AG04449 (cell line): ENCODE measurements at regions not wholly inside any gene's neighbourhood (a gene's known extent, or its start where the extent isn't known, plus 50 kb on each side); places are given as distances from the start of the nearest gene placed in this dataset.

ENCODE experiments used
- CTCF ChIA-PET: fragments of 350-600 bp; formaldehyde crosslinking; extraction: SDS; loops from one replicate; lab custom pipeline; 2021; ENCODE audit warnings: antibody characterized with exemption; lab: Yijun Ruan, JAX
- POLR2A ChIA-PET: fragments of 400-600, 350-600 bp; formaldehyde crosslinking; extraction: SDS; loops from one replicate; lab custom pipeline; 2020; ENCODE audit warnings: antibody characterized with exemption, inconsistent platforms; lab: Yijun Ruan, JAX
- DNase-seq: peaks from one replicate; pipeline ENCODE4 v3.0.0-alpha.2; 2010; ENCODE audit warnings: low read depth, low spot score
- H3K4me3 ChIP-seq: 2 replicates; pipeline ENCODE4 v1.5.1; 2011; ENCODE audit warnings: low read depth, mild to moderate bottlenecking, control low read depth, low read length
- TF ChIP-seq, protein P1 (sequence below): IDR thresholded peaks from one replicate; pipeline ENCODE4 v1.5.1; 2011; ENCODE audit warnings: mild to moderate bottlenecking, moderate library complexity, low read length, control low read depth, inconsistent platforms; ENCODE audit not compliant: insufficient read depth; ENCODE audit errors: missing control alignments

DNA sequence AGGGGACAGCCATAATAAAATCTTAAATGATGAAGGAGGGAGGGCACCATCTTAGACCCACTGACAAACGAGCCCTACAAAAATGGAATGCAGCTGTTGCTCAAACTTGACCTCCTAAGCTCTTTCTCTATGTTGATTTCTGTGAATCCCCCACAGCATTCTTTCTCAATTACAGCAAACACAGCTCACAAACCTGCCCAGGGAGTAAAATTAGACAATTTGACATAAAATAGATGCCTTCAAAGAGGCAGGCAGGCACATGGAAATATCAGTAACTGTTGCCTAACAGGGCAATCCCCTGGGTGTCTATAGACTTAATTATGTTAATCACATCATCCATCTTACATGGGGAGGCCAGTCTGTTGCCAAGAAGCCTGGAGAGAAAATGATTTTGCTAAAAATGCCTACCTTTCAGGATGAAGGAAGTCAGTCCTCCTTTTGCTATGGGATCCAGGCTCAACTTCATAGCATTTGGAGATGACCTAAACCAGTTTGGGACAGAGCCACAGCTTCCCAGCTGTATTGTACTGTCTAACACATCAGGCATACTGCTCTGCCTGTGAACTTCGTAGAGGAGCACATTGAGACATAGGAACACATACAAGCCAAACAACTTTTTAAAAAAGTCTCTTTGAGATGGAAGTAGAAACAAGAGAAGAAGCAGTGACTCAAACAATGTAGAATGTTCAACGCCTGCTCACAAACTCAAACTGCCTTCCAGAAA lies 1177.4 kb downstream of the SORCS1 start:
- POLR2A ChIA-PET = no interaction called here
- TF ChIP-seq, protein P1, sequence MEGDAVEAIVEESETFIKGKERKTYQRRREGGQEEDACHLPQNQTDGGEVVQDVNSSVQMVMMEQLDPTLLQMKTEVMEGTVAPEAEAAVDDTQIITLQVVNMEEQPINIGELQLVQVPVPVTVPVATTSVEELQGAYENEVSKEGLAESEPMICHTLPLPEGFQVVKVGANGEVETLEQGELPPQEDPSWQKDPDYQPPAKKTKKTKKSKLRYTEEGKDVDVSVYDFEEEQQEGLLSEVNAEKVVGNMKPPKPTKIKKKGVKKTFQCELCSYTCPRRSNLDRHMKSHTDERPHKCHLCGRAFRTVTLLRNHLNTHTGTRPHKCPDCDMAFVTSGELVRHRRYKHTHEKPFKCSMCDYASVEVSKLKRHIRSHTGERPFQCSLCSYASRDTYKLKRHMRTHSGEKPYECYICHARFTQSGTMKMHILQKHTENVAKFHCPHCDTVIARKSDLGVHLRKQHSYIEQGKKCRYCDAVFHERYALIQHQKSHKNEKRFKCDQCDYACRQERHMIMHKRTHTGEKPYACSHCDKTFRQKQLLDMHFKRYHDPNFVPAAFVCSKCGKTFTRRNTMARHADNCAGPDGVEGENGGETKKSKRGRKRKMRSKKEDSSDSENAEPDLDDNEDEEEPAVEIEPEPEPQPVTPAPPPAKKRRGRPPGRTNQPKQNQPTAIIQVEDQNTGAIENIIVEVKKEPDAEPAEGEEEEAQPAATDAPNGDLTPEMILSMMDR = no peak
- no peak for DNase-seq
- no peak overlapping the region for H3K4me3 ChIP-seq
- CTCF ChIA-PET = no interaction called here

DNA sequence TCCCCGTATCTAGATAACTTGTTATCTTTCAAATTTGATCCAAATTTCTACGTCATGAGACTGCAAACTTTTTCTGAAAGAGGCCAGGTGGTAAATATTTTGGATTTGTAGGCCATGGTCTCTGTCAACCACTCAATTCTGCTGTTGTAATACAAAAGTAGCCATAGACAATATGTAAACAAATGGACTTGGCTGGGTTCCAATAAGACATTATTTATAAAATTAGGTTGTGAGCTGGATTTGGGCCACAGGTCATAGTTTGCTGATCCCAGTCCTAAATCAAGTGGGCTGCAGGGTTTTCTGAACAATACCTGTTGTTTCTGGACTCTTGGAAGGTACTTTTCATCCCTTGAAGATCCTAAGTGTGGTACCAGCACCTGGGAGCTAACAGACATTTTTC lies 1178.0 kb downstream of the SORCS1 start:
- CTCF ChIA-PET = no interaction called here
- TF ChIP-seq, protein P1 = no peak
- POLR2A ChIA-PET = no interaction called here
- no peak for DNase-seq
- no peak overlapping the region for H3K4me3 ChIP-seq

DNA sequence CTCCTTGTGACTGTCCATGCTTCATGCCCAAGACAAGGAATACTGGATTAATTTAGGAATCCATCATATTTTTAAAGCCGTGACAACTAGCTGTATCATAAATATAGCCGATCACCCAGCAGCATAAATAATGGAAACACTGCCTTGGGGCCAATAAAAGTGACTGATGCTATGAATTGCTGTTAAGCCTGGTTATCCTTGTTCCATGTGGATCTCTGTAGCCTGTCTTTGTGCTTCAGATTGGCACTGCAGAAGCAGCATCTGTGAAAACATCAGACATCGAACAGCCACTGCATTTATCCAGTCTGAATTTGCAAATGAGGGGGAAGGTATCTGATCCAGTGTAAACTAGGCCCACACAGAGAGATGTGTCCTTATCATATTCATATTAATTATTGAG lies 1181.8 kb downstream of the SORCS1 start:
- CTCF ChIA-PET = no interaction called here
- POLR2A ChIA-PET = no interaction called here

DNA sequence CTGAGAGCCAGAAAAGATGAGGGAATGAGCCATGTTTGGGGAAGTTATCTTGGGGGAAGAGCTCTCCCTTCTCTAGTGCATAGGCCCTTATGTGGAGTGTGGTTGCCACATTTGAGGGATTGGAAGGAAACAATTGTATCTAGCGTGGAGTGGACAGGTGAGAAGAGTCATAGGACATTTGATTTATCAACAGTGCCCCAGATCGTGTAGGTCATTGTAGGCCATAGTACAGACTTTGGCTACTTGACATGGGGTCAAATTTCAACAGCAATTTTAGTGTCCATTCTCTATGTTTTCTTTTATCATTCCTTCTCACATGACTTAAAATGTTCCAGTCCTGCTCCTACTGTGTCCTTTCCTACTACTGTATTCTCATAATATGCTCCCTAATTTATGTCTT lies 1182.8 kb downstream of the SORCS1 start:
- ChIA-PET CTCF (interaction anchor here (1.4 kb wide), 1 partner anchor 31 kb away, joined by 5 read pairs; no protein-coding TSS in a partner anchor), POLR2A (no interaction called here)
- DNase-seq = no peak
- H3K4me3 ChIP-seq = no peak overlapping the region
- TF ChIP-seq, protein P1 = no peak

More for the DNA sequence above, 1181.8 kb downstream of the SORCS1 start:
- TF ChIP-seq, protein P1 = no peak
- no peak for DNase-seq
- H3K4me3 ChIP-seq = no peak overlapping the region

DNA sequence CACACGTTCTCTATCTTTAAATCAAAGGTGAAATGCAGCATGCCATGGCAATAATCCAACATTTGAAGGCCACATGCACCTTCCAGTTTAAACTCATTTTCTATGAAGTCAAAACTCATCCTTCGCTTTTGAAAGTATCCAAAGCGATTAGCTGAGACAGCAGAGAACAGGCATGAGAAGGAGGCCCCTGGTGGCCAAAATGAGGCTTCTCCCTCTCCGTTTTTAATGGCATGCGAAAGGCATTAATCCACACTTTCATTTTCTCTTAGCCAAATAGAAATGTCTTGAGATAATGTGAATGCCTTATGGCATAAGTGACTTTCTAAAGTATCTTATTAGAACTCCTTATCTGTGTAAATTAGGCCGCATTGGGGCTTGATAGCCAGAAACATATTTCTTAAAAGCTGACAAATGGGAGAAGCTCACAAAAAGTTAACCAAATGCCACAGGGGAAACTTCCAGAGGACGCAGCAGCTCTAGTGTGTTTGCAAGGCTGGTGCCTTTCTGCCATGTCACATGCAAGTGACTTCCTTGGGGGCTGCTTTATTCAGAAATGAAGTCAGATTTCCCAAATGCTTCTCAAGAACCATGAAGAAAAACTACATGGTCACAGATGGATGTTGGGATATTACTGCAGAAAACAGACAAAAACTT lies 1189.6 kb downstream of the SORCS1 start:
- CTCF ChIA-PET = interaction anchor here (0.6 to 3.4 kb wide), 2 partner anchors 9 to 24 kb away, joined by 3 to 26 read pairs; no protein-coding TSS in a partner anchor
- DNase-seq = no peak

More for the DNA sequence above, 1189.6 kb downstream of the SORCS1 start:
- TF ChIP-seq, protein P1 = peak; percentile 59
- POLR2A ChIA-PET = no interaction called here
- H3K4me3 ChIP-seq = no peak overlapping the region
